B cell (primary cell): ENCODE measurements at regions not wholly inside any gene's neighbourhood (a gene's known extent, or its start where the extent isn't known, plus 50 kb on each side); places are given as distances from the start of the nearest gene placed in this dataset.

Source experiments
- ATAC-seq: fragments of 200-7000 bp; cut with Tn5 transposase; one replicate; pipeline ENCODE4 v1.10.0; 2021; ENCODE audit warnings: low read depth, mild to moderate bottlenecking, moderate number of reproducible peaks, moderate library complexity
- CTCF ChIA-PET: fragments of 350-600 bp; sonication (Branson Sonifier 250); formaldehyde crosslinking; loops from one replicate; lab custom pipeline; 2021; ENCODE audit warnings: antibody characterized with exemption, inconsistent platforms; lab: Charles Lee
- POLR2A ChIA-PET: fragments of 350-600 bp; sonication (Branson Sonifier 250); formaldehyde crosslinking; loops from one replicate; lab custom pipeline; 2021; ENCODE audit warnings: antibody characterized with exemption; lab: Charles Lee
- DNase-seq: peaks from one replicate; pipeline ENCODE4 v3.0.0; 2013
- H2AFZ ChIP-seq: 2 replicates; pipeline ENCODE4 v1.6.1; 2012; ENCODE audit warnings: mild to moderate bottlenecking, low read depth, low read length; ENCODE audit not compliant: insufficient read depth, poor library complexity, severe bottlenecking
- H3K27ac ChIP-seq, 2 donors: 1 replicate in 1 of 2; 2 replicates in 1 of 2; pipeline ENCODE4 v1.5.1; 2012 to 2013; ENCODE audit warnings: low read length in 2 of 2, mild to moderate bottlenecking in 2 of 2, moderate library complexity in 1 of 2
- H3K27me3 ChIP-seq, 4 experiments: fragments of 200-600 bp in 1 of 4; sonication (generic) in 1 of 4; replicated peaks in 1 of 4; 1 replicate in 2 of 4; 2 replicates in 2 of 4; pipeline versions ENCODE4 v1.6.1 to v1.7.0; 2013 to 2016; ENCODE audit warnings: low read length in 3 of 4, mild to moderate bottlenecking in 2 of 4, mixed read lengths in 1 of 4, moderate library complexity in 1 of 4; ENCODE audit not compliant: insufficient read depth in 4 of 4, control insufficient read depth in 3 of 4; ENCODE audit errors: control extremely low read depth in 1 of 4
- H3K36me3 ChIP-seq, 2 experiments: replicated peaks in 1 of 2; 1 replicate in 1 of 2; 2 replicates in 1 of 2; pipeline versions ENCODE4 v1.6.1 to v1.7.1; 2013; ENCODE audit warnings: low read length in 1 of 2; ENCODE audit not compliant: insufficient read depth in 2 of 2, control insufficient read depth in 1 of 2; ENCODE audit errors: control extremely low read depth in 1 of 2, extremely low read depth in 1 of 2
- H3K4me1 ChIP-seq, 2 donors: fragments of 200-600 bp in 1 of 2; sonication (generic) in 1 of 2; 1 replicate in 1 of 2; 2 replicates in 1 of 2; pipeline versions ENCODE4 v1.5.1 to v1.6.1; 2013 to 2017; ENCODE audit warnings: low read length in 2 of 2; ENCODE audit not compliant: control insufficient read depth in 2 of 2, insufficient read depth in 2 of 2
- H3K4me2 ChIP-seq: replicated peaks from 2 replicates; pipeline ENCODE3; 2012; ENCODE audit warnings: mild to moderate bottlenecking, low read depth, low read length; ENCODE audit not compliant: poor library complexity, severe bottlenecking
- H3K4me3 ChIP-seq, 5 experiments: fragments of 200-600 bp in 1 of 5; sonication (generic) in 1 of 5; 1 replicate in 3 of 5; 2 replicates in 2 of 5; pipeline versions ENCODE4 v1.5.1 to v1.7.0; 2011 to 2016; ENCODE audit warnings: low read length in 4 of 5, mild to moderate bottlenecking in 4 of 5, low read depth in 2 of 5, control low read depth in 1 of 5, moderate library complexity in 1 of 5; ENCODE audit not compliant: insufficient read depth in 1 of 5; ENCODE audit errors: control extremely low read depth in 1 of 5, extremely low read depth in 1 of 5
- H3K79me2 ChIP-seq: fragments of 200-600 bp; sonication (generic); one replicate; pipeline ENCODE4 v1.6.0; 2016; ENCODE audit warnings: low read length; ENCODE audit not compliant: control insufficient read depth, insufficient read depth
- H3K9ac ChIP-seq: fragments of 200-600 bp; sonication (generic); 2 replicates; pipeline ENCODE4 v1.6.1; 2017; ENCODE audit warnings: mild to moderate bottlenecking, low read length, moderate library complexity
- H3K9me3 ChIP-seq, 3 donors: one replicate each; pipeline versions ENCODE4 v1.6.1 to v1.7.1; 2013; ENCODE audit warnings: low read length in 2 of 3; ENCODE audit not compliant: control insufficient read depth in 2 of 3, insufficient read depth in 1 of 3; ENCODE audit errors: control extremely low read depth in 1 of 3
- H4K20me1 ChIP-seq: 2 replicates; pipeline ENCODE4 v1.6.0; 2012; ENCODE audit warnings: mild to moderate bottlenecking, low read length; ENCODE audit not compliant: insufficient read depth, control insufficient read depth, poor library complexity, severe bottlenecking
- H3K27ac Mint-ChIP-seq: one replicate; pipeline ENCODE4 v1.8.0; 2021; ENCODE audit warnings: mixed read lengths
- H3K27me3 Mint-ChIP-seq: one replicate; pipeline ENCODE4 v1.8.0; 2021; ENCODE audit warnings: mixed read lengths
- H3K4me1 Mint-ChIP-seq: one replicate; pipeline ENCODE4 v1.8.0; 2021; ENCODE audit warnings: mixed read lengths
- H3K4me3 Mint-ChIP-seq: one replicate; pipeline ENCODE4 v1.8.0; 2021; ENCODE audit warnings: mixed read lengths
- H3K9me3 Mint-ChIP-seq: one replicate; pipeline ENCODE4 v1.8.0; 2022; ENCODE audit warnings: mixed read lengths; ENCODE audit not compliant: insufficient read depth
- EZH2 ChIP-seq: IDR thresholded peaks from 2 replicates; pipeline ENCODE4 v1.6.1; 2012; ENCODE audit warnings: borderline replicate concordance, low read depth, mild to moderate bottlenecking, moderate library complexity, low read length; ENCODE audit not compliant: insufficient read depth, poor library complexity, severe bottlenecking
- WGBS: methylation state at CpG from one replicate; pipeline ENCODE4 v1.1.5; 2013; ENCODE audit warnings: missing lambda C conversion rate; ENCODE audit not compliant: insufficient coverage; 5-methylcytosine and 5-hydroxymethylcytosine counted together
- intact Hi-C: fragments of 100-400 bp; cut with micrococcal nuclease; formaldehyde crosslinking; loops from one replicate; pipeline ENCODE4 v1.10.0; 2022
- TF ChIP-seq, protein P1 (sequence below): fragments of 200-600 bp; IDR thresholded peaks from one replicate; pipeline ENCODE4 v1.8.0; 2022; ENCODE audit warnings: antibody characterized with exemption, mild to moderate bottlenecking

GRCh38 chr15:93235269-93235668, 146.3 kb upstream of the RGMA start:
- Histone ChIP-seq H3K79me2 (no peaks in the 10 kb centered on the region), H3K36me3 (no peaks in the 10 kb centered on the region), H3K9me3 (peaks cover 0 to 11% (median 0%) of the 10 kb centered on the region in 3 donors), H3K9ac (no peak overlapping the region), H3K4me2 (no peak overlapping the region), H3K27ac (no peak overlapping the region), H4K20me1 (no peaks in the 10 kb centered on the region), H3K4me3 (no peak overlapping the region), H3K27me3 (peaks cover 0 to 4% (median 0%) of the 10 kb centered on the region in 4 experiments), H2AFZ (no peak overlapping the region), H3K4me1 (no peaks in the 10 kb centered on the region)
- Mint-ChIP-seq H3K27me3 (peaks cover 13% of the 10 kb centered on the region), H3K4me1 (peaks cover 2% of the 10 kb centered on the region), H3K27ac (no peak overlapping the region), H3K4me3 (no peak overlapping the region), H3K9me3 (peaks cover 2% of the 10 kb centered on the region)
- ATAC-seq (no peak), DNase-seq (no peak)
- CTCF ChIA-PET: no interaction called here
- POLR2A ChIA-PET: no interaction called here
- WGBS: no CpG with 5 or more reads among the region's 5 CpGs
- TF ChIP-seq EZH2: no peak
- TF ChIP-seq, protein P1, sequence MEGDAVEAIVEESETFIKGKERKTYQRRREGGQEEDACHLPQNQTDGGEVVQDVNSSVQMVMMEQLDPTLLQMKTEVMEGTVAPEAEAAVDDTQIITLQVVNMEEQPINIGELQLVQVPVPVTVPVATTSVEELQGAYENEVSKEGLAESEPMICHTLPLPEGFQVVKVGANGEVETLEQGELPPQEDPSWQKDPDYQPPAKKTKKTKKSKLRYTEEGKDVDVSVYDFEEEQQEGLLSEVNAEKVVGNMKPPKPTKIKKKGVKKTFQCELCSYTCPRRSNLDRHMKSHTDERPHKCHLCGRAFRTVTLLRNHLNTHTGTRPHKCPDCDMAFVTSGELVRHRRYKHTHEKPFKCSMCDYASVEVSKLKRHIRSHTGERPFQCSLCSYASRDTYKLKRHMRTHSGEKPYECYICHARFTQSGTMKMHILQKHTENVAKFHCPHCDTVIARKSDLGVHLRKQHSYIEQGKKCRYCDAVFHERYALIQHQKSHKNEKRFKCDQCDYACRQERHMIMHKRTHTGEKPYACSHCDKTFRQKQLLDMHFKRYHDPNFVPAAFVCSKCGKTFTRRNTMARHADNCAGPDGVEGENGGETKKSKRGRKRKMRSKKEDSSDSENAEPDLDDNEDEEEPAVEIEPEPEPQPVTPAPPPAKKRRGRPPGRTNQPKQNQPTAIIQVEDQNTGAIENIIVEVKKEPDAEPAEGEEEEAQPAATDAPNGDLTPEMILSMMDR: no peak
- intact Hi-C loops: no loop called here

GRCh38 chr15:93233710-93234109, 144.7 kb upstream of the RGMA start:
- Histone ChIP-seq H3K9ac (no peak overlapping the region), H3K4me1 (no peaks in the 10 kb centered on the region), H3K4me3 (no peak overlapping the region), H3K4me2 (no peak overlapping the region), H2AFZ (no peak overlapping the region), H3K9me3 (peaks cover 0 to 2% (median 0%) of the 10 kb centered on the region in 3 donors), H3K27ac (no peak overlapping the region), H4K20me1 (no peaks in the 10 kb centered on the region), H3K36me3 (no peaks in the 10 kb centered on the region), H3K27me3 (peaks cover 0 to 4% (median 0%) of the 10 kb centered on the region in 4 experiments), H3K79me2 (no peaks in the 10 kb centered on the region)
- peaks cover 2% of the 10 kb centered on the region for H3K9me3 Mint-ChIP-seq
- intact Hi-C loops: no loop called here
- H3K4me3 Mint-ChIP-seq: no peak overlapping the region
- WGBS: 90% methylated on average over 2 of the region's 4 CpGs
- no peak for DNase-seq
- ChIA-PET POLR2A (no interaction called here), CTCF (no interaction called here)
- no peak for TF ChIP-seq EZH2
- TF ChIP-seq, protein P1: no peak
- no peak overlapping the region for H3K27ac Mint-ChIP-seq
- H3K4me1 Mint-ChIP-seq: peaks cover 2% of the 10 kb centered on the region
- H3K27me3 Mint-ChIP-seq: peaks cover 11% of the 10 kb centered on the region
- ATAC-seq: no peak
